ENCODE measurements at regions not wholly inside any gene's neighbourhood (a gene's known extent, or its start where the extent isn't known, plus 50 kb on each side); places are given as distances from the start of the nearest gene placed in this dataset.

DNA sequence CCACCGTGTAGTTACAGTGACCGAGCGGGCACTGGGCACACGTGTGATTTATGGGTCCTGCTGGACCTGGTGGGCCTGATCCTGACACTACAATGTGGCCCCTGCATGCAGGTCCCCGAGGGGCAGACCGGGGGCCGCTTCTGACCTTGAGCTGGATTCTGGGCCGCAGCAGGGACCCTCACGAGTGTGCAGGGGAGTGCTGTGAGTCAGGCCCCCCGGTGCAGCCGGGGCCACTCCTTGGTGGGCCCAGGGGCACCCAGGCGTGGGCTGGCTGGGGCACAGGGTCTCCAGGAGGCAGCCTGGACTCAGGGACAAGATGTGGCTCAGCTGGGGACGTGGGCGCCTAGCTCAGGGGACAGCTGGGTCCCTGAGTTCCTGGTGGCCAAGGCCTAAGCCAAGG lies 77.5 kb upstream of the TTC34 start:
- no peak for TF ChIP-seq EZH2 (IDR thresholded peaks at IDR 0.05; ENCODE audit: borderline replicate concordance, insufficient read depth, low read depth, low read length, poor library complexity, severe bottlenecking)
- TF ChIP-seq, protein P1, sequence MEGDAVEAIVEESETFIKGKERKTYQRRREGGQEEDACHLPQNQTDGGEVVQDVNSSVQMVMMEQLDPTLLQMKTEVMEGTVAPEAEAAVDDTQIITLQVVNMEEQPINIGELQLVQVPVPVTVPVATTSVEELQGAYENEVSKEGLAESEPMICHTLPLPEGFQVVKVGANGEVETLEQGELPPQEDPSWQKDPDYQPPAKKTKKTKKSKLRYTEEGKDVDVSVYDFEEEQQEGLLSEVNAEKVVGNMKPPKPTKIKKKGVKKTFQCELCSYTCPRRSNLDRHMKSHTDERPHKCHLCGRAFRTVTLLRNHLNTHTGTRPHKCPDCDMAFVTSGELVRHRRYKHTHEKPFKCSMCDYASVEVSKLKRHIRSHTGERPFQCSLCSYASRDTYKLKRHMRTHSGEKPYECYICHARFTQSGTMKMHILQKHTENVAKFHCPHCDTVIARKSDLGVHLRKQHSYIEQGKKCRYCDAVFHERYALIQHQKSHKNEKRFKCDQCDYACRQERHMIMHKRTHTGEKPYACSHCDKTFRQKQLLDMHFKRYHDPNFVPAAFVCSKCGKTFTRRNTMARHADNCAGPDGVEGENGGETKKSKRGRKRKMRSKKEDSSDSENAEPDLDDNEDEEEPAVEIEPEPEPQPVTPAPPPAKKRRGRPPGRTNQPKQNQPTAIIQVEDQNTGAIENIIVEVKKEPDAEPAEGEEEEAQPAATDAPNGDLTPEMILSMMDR (IDR thresholded peaks at IDR 0.05): no peak
